ENCODE measurements at regions not wholly inside any gene's neighbourhood (a gene's known extent, or its start where the extent isn't known, plus 50 kb on each side); places are given as distances from the start of the nearest gene placed in this dataset.
"Not testable (repeated sequence)": the region's sequence is repeated elsewhere in the genome, so short reads cannot be mapped to it uniquely, and the experiment has no call there.

- no peak overlapping the region for H4K8ac ChIP-seq (ENCODE audit: low read length)
- H3K27ac ChIP-seq (ENCODE audit: low read length, poor library complexity, severe bottlenecking) = no peak overlapping the region
- 88% methylated on average over 3 of the region's 3 CpGs for WGBS
- no peak overlapping the region for H3K14ac ChIP-seq (ENCODE audit: low read length in 2 of 2)
- H2AK5ac ChIP-seq (ENCODE audit: low read length, severe bottlenecking) = no peak overlapping the region
- no peak overlapping the region for H3K18ac ChIP-seq (ENCODE audit: low read depth in 1 of 2, low read length in 2 of 2)
- H3K4me1 ChIP-seq (ENCODE audit: control insufficient read depth, insufficient read depth, low read depth, low read length) = no peaks in the 10 kb centered on the region
- no peak overlapping the region for H4K91ac ChIP-seq (ENCODE audit: low read length)
- H3K4me3 ChIP-seq (ENCODE audit: insufficient read depth in 1 of 2, low read depth in 1 of 2, low read length in 2 of 2) = no peak overlapping the region
- H2BK120ac ChIP-seq (ENCODE audit: low read depth, low read length) = no peak overlapping the region
- no peak overlapping the region for H2BK15ac ChIP-seq (ENCODE audit: low read depth, poor library complexity, severe bottlenecking)
- H2BK12ac ChIP-seq (ENCODE audit: low read length in 2 of 2) = no peak overlapping the region
- H3K4ac ChIP-seq (ENCODE audit: low read depth in 1 of 2, low read length in 2 of 2) = no peak overlapping the region
- H3K23ac ChIP-seq (ENCODE audit: low read length in 2 of 2) = peak overlapping the region in 1 of 2 experiments; percentile 46
- H3K9ac ChIP-seq (ENCODE audit: low read length) = no peak overlapping the region
- H3K79me1 ChIP-seq (replicated peaks; ENCODE audit: low read length, poor library complexity, severe bottlenecking) = no peaks in the 10 kb centered on the region
- H2BK5ac ChIP-seq (ENCODE audit: low read depth, low read length, poor library complexity, severe bottlenecking) = no peak overlapping the region
- H3K27me3 ChIP-seq (ENCODE audit: control insufficient read depth in 1 of 2, insufficient read depth in 1 of 2, low read length in 2 of 2) = no peaks in the 10 kb centered on the region
- H2AFZ ChIP-seq (ENCODE audit: low read depth, low read length) = no peak overlapping the region
- DNase-seq = no peak
- no peak overlapping the region for H3K4me2 ChIP-seq (ENCODE audit: low read length, poor library complexity, severe bottlenecking)
- no peaks in the 10 kb centered on the region for H3K36me3 ChIP-seq (ENCODE audit: control insufficient read depth in 1 of 2, insufficient read depth in 2 of 2, low read depth in 1 of 2, low read length in 2 of 2)
- no peaks in the 10 kb centered on the region for H3K9me3 ChIP-seq (ENCODE audit: control insufficient read depth, low read length)
Observed at GRCh38 chr3:101117465-101117864, 124.2 kb upstream of the ABI3BP start.

GRCh38 chr3:101110295-101110694, 117.1 kb upstream of the ABI3BP start:
- not testable (repeated sequence) for H3K27ac ChIP-seq (ENCODE audit: low read length, poor library complexity, severe bottlenecking); H2BK12ac ChIP-seq (ENCODE audit: low read length in 2 of 2); H3K4ac ChIP-seq (ENCODE audit: low read depth in 1 of 2, low read length in 2 of 2); H3K4me3 ChIP-seq (ENCODE audit: insufficient read depth in 1 of 2, low read depth in 1 of 2, low read length in 2 of 2); H3K9ac ChIP-seq (ENCODE audit: low read length); H4K8ac ChIP-seq (ENCODE audit: low read length); H3K14ac ChIP-seq (ENCODE audit: low read length in 2 of 2); H4K91ac ChIP-seq (ENCODE audit: low read length); DNase-seq; H2BK120ac ChIP-seq (ENCODE audit: low read depth, low read length); H2BK15ac ChIP-seq (ENCODE audit: low read depth, poor library complexity, severe bottlenecking); H2BK5ac ChIP-seq (ENCODE audit: low read depth, low read length, poor library complexity, severe bottlenecking); H3K36me3 ChIP-seq (ENCODE audit: control insufficient read depth in 1 of 2, insufficient read depth in 2 of 2, low read depth in 1 of 2, low read length in 2 of 2); H3K23ac ChIP-seq (ENCODE audit: low read length in 2 of 2); H3K27me3 ChIP-seq (ENCODE audit: control insufficient read depth in 1 of 2, insufficient read depth in 1 of 2, low read length in 2 of 2); H2AFZ ChIP-seq (ENCODE audit: low read depth, low read length); H3K4me2 ChIP-seq (ENCODE audit: low read length, poor library complexity, severe bottlenecking); H3K9me3 ChIP-seq (ENCODE audit: control insufficient read depth, low read length); H2AK5ac ChIP-seq (ENCODE audit: low read length, severe bottlenecking); H3K18ac ChIP-seq (ENCODE audit: low read depth in 1 of 2, low read length in 2 of 2); H3K79me1 ChIP-seq (replicated peaks; ENCODE audit: low read length, poor library complexity, severe bottlenecking); H3K4me1 ChIP-seq (ENCODE audit: control insufficient read depth, insufficient read depth, low read depth, low read length)
- WGBS = 83% methylated on average over 1 of the region's 3 CpGs

DNA sequence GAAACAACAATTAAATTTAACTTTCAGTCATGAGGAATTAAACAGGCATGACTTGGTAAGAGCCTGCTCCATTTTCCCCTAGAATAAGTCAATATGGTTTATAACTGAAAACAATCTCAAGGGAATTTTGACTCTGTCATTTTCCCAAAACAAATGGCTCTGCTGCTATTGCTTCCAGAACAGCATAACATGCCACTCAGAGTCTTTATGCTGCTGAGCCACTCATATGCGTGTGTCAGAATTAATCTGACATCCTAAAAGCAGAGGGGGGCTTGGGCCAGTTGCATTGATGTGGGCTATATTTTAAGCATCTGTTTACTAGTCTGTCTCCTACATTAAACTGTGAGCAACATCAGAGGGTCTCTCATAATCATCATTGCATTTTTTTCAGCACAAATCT, 111.1 kb upstream of the ABI3BP start:
- 100% methylated on average over 1 of the region's 1 CpG for WGBS
- no peak overlapping the region for H3K27ac ChIP-seq (ENCODE audit: low read length, poor library complexity, severe bottlenecking)
- no peak overlapping the region for H3K23ac ChIP-seq (ENCODE audit: low read length in 2 of 2)

GRCh38 chr3:101102678-101103296, 109.6 kb upstream of the ABI3BP start:
- no peak overlapping the region for H2AK5ac ChIP-seq (ENCODE audit: low read length, severe bottlenecking)
- H4K91ac ChIP-seq (ENCODE audit: low read length) = no peak overlapping the region
- 0% methylated on average over 1 of the region's 4 CpGs for WGBS
- no peak overlapping the region for H4K8ac ChIP-seq (ENCODE audit: low read length)
- no peak overlapping the region for H2BK12ac ChIP-seq (ENCODE audit: low read length in 2 of 2)
- H3K27ac ChIP-seq (ENCODE audit: low read length, poor library complexity, severe bottlenecking) = no peak overlapping the region
- H3K27me3 ChIP-seq (ENCODE audit: control insufficient read depth in 1 of 2, insufficient read depth in 1 of 2, low read length in 2 of 2) = no peaks in the 10 kb centered on the region
- H3K23ac ChIP-seq (ENCODE audit: low read length in 2 of 2) = no peak overlapping the region
- H3K4ac ChIP-seq (ENCODE audit: low read depth in 1 of 2, low read length in 2 of 2) = no peak overlapping the region
- no peaks in the 10 kb centered on the region for H3K36me3 ChIP-seq (ENCODE audit: control insufficient read depth in 1 of 2, insufficient read depth in 2 of 2, low read depth in 1 of 2, low read length in 2 of 2)
- H2BK15ac ChIP-seq (ENCODE audit: low read depth, poor library complexity, severe bottlenecking) = no peak overlapping the region
- H3K4me2 ChIP-seq (ENCODE audit: low read length, poor library complexity, severe bottlenecking) = no peak overlapping the region
- H3K79me1 ChIP-seq (replicated peaks; ENCODE audit: low read length, poor library complexity, severe bottlenecking) = no peaks in the 10 kb centered on the region
- H3K9me3 ChIP-seq (ENCODE audit: control insufficient read depth, low read length) = no peaks in the 10 kb centered on the region
- no peak overlapping the region for H2AFZ ChIP-seq (ENCODE audit: low read depth, low read length)
- peak; percentile 70 for DNase-seq
- H3K14ac ChIP-seq (ENCODE audit: low read length in 2 of 2) = no peak overlapping the region
- H2BK5ac ChIP-seq (ENCODE audit: low read depth, low read length, poor library complexity, severe bottlenecking) = no peak overlapping the region
- no peaks in the 10 kb centered on the region for H3K4me1 ChIP-seq (ENCODE audit: control insufficient read depth, insufficient read depth, low read depth, low read length)
- H3K18ac ChIP-seq (ENCODE audit: low read depth in 1 of 2, low read length in 2 of 2) = no peak overlapping the region
- H2BK120ac ChIP-seq (ENCODE audit: low read depth, low read length) = no peak overlapping the region
- H3K9ac ChIP-seq (ENCODE audit: low read length) = no peak overlapping the region
- no peak overlapping the region for H3K4me3 ChIP-seq (ENCODE audit: insufficient read depth in 1 of 2, low read depth in 1 of 2, low read length in 2 of 2)

More for the DNA sequence above, 111.1 kb upstream of the ABI3BP start:
- H3K27me3 ChIP-seq (ENCODE audit: control insufficient read depth in 1 of 2, insufficient read depth in 1 of 2, low read length in 2 of 2) = no peaks in the 10 kb centered on the region
- no peak for DNase-seq
- no peak overlapping the region for H2BK15ac ChIP-seq (ENCODE audit: low read depth, poor library complexity, severe bottlenecking)
- H3K9ac ChIP-seq (ENCODE audit: low read length) = no peak overlapping the region
- H3K36me3 ChIP-seq (ENCODE audit: control insufficient read depth in 1 of 2, insufficient read depth in 2 of 2, low read depth in 1 of 2, low read length in 2 of 2) = no peaks in the 10 kb centered on the region
- no peak overlapping the region for H3K4me2 ChIP-seq (ENCODE audit: low read length, poor library complexity, severe bottlenecking)
- no peak overlapping the region for H2AFZ ChIP-seq (ENCODE audit: low read depth, low read length)
- H2BK120ac ChIP-seq (ENCODE audit: low read depth, low read length) = no peak overlapping the region
- H3K14ac ChIP-seq (ENCODE audit: low read length in 2 of 2) = no peak overlapping the region
- H2BK12ac ChIP-seq (ENCODE audit: low read length in 2 of 2) = no peak overlapping the region
- H3K4ac ChIP-seq (ENCODE audit: low read depth in 1 of 2, low read length in 2 of 2) = no peak overlapping the region
- no peak overlapping the region for H2AK5ac ChIP-seq (ENCODE audit: low read length, severe bottlenecking)
- H4K91ac ChIP-seq (ENCODE audit: low read length) = no peak overlapping the region
- no peak overlapping the region for H2BK5ac ChIP-seq (ENCODE audit: low read depth, low read length, poor library complexity, severe bottlenecking)
- H3K4me1 ChIP-seq (ENCODE audit: control insufficient read depth, insufficient read depth, low read depth, low read length) = no peaks in the 10 kb centered on the region
- no peak overlapping the region for H3K4me3 ChIP-seq (ENCODE audit: insufficient read depth in 1 of 2, low read depth in 1 of 2, low read length in 2 of 2)
- H3K9me3 ChIP-seq (ENCODE audit: control insufficient read depth, low read length) = no peaks in the 10 kb centered on the region
- no peak overlapping the region for H4K8ac ChIP-seq (ENCODE audit: low read length)
- H3K18ac ChIP-seq (ENCODE audit: low read depth in 1 of 2, low read length in 2 of 2) = no peak overlapping the region
- no peaks in the 10 kb centered on the region for H3K79me1 ChIP-seq (replicated peaks; ENCODE audit: low read length, poor library complexity, severe bottlenecking)
